CD4-positive, alpha-beta memory T cell (primary cell): ENCODE measurements at regions not wholly inside any gene's neighbourhood (a gene's known extent, or its start where the extent isn't known, plus 50 kb on each side); places are given as distances from the start of the nearest gene placed in this dataset.

Experiments used
- CTCF ChIA-PET: fragments of 350-600 bp; sonication (Branson Sonifier 250); formaldehyde crosslinking; loops from one replicate; lab custom pipeline; 2021; ENCODE audit warnings: inconsistent platforms; ENCODE audit not compliant: partially characterized antibody; lab: Charles Lee
- POLR2A ChIA-PET: fragments of 350-600 bp; sonication (Branson Sonifier 250); formaldehyde crosslinking; loops from one replicate; lab custom pipeline; 2021; ENCODE audit not compliant: partially characterized antibody; lab: Charles Lee
- DNase-seq, 5 donors: peaks; one replicate each; pipeline versions ENCODE4 v3.0.0 to v3.0.0-alpha.2; 2020 to 2022; ENCODE audit warnings: mixed read lengths in 1 of 5
- H3K27ac ChIP-seq: one replicate; pipeline ENCODE4 v1.7.0; 2013; ENCODE audit warnings: low read depth, low read length
- H3K27me3 ChIP-seq: 2 replicates; pipeline ENCODE4 v1.7.0; 2013; ENCODE audit warnings: mild to moderate bottlenecking, low read length, moderate library complexity; ENCODE audit not compliant: insufficient read depth
- H3K36me3 ChIP-seq: 2 replicates; pipeline ENCODE4 v1.7.0; 2013; ENCODE audit warnings: mild to moderate bottlenecking, low read length, moderate library complexity; ENCODE audit not compliant: insufficient read depth
- H3K4me1 ChIP-seq: 2 replicates; pipeline ENCODE4 v1.7.0; 2013; ENCODE audit warnings: mild to moderate bottlenecking, low read length, moderate library complexity; ENCODE audit not compliant: insufficient read depth
- H3K4me3 ChIP-seq, 2 donors: one replicate each; pipeline ENCODE4 v1.7.0; 2013; ENCODE audit warnings: low read length in 2 of 2, mild to moderate bottlenecking in 1 of 2
- H3K9me3 ChIP-seq, 2 donors: one replicate each; pipeline ENCODE4 v1.7.0; 2013; ENCODE audit warnings: low read length in 2 of 2, control low read depth in 1 of 2; ENCODE audit not compliant: control insufficient read depth in 1 of 2
- H3K27ac Mint-ChIP-seq, 7 donors: one replicate each; pipeline ENCODE4 v1.8.0; 2020 to 2021; ENCODE audit warnings: mixed read lengths in 7 of 7, mild to moderate bottlenecking in 6 of 7, inconsistent platforms in 3 of 7, moderate library complexity in 3 of 7
- H3K27me3 Mint-ChIP-seq, 2 donors: one replicate each; pipeline ENCODE4 v1.8.0; 2020 to 2021; ENCODE audit warnings: mixed read lengths in 2 of 2
- H3K36me3 Mint-ChIP-seq, 2 donors: one replicate each; pipeline ENCODE4 v1.8.0; 2020 to 2021; ENCODE audit warnings: mixed read lengths in 2 of 2, inconsistent platforms in 1 of 2, mild to moderate bottlenecking in 1 of 2
- H3K4me1 Mint-ChIP-seq, 4 donors: one replicate each; pipeline ENCODE4 v1.8.0; 2020 to 2021; ENCODE audit warnings: mixed read lengths in 4 of 4, mild to moderate bottlenecking in 1 of 4
- H3K4me3 Mint-ChIP-seq, 8 donors: one replicate each; pipeline ENCODE4 v1.8.0; 2020 to 2021; ENCODE audit warnings: mixed read lengths in 8 of 8, mild to moderate bottlenecking in 7 of 8, moderate library complexity in 6 of 8, inconsistent platforms in 3 of 8
- H3K9me3 Mint-ChIP-seq, 8 donors: one replicate each; pipeline ENCODE4 v1.8.0; 2020 to 2021; ENCODE audit warnings: mixed read lengths in 8 of 8, mild to moderate bottlenecking in 5 of 8, inconsistent platforms in 3 of 8, moderate library complexity in 1 of 8
- intact Hi-C: fragments of 100-400 bp; cut with micrococcal nuclease; formaldehyde crosslinking; loops from one replicate; pipeline ENCODE4 v1.15.1; 2023

DNA sequence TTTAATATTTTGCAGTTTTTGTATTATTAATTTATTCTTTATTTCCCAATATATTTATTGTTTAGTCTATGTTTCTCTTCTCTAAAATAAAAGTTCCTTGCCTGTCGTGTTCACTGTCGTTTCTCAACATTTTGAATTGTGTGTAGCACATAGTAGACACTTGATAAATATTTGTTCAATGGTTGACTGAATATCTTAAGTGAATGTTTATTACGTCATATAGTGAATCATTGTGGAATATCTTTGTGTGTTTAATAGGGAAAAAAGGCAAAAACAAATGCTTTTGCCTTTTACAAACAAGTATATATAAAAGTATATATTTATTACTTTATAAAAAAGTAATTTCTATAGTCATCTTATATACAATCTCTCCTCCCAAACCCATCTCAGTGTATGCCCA, 572.3 kb downstream of the EPHA3 start:
- Mint-ChIP-seq H3K9me3 (peaks cover 1 to 15% (median 5%) of the 10 kb centered on the region in 8 donors), H3K27me3 (no peaks in the 10 kb centered on the region), H3K4me1 (no peaks in the 10 kb centered on the region), H3K27ac (no peak overlapping the region), H3K36me3 (no peaks in the 10 kb centered on the region), H3K4me3 (peak overlapping the region in 1 of 8 donors; percentile 5)
- no peak overlapping the region for H3K4me3 ChIP-seq
- H3K9me3 ChIP-seq: no peaks in the 10 kb centered on the region
- ChIA-PET POLR2A (no interaction called here), CTCF (no interaction called here)
- H3K36me3 ChIP-seq: no peaks in the 10 kb centered on the region
- no peaks in the 10 kb centered on the region for H3K4me1 ChIP-seq
- no peak overlapping the region for H3K27ac ChIP-seq
- intact Hi-C loops: no loop called here
- DNase-seq: no peak
- H3K27me3 ChIP-seq: no peaks in the 10 kb centered on the region

DNA sequence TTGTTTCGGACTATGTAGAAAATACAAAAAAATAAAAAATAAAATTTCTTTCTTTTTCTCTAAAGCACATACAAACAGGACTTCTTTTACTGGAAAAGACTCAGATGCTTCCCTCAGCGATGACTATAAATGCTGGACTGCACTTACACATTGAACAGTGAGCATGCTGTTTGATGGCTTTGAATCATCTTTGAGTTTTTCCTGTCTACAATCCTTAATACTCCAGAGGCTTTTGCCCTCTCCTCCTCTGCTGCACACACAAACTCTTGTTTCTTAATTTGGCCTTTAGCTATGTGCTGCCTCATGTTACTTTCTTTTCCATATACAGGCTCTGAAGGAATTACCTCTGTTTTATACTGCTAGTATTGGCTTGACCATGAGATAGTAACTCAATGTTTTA, 575.1 kb downstream of the EPHA3 start:
- Histone ChIP-seq H3K27me3 (no peaks in the 10 kb centered on the region), H3K9me3 (no peaks in the 10 kb centered on the region), H3K4me3 (no peak overlapping the region), H3K27ac (no peak overlapping the region), H3K36me3 (no peaks in the 10 kb centered on the region), H3K4me1 (no peaks in the 10 kb centered on the region)
- ChIA-PET POLR2A (no interaction called here), CTCF (no interaction called here)
- no peak for DNase-seq
- Mint-ChIP-seq H3K4me1 (no peaks in the 10 kb centered on the region), H3K9me3 (peaks cover 2 to 18% (median 5%) of the 10 kb centered on the region in 8 donors), H3K27ac (no peak overlapping the region), H3K4me3 (no peak overlapping the region), H3K27me3 (no peaks in the 10 kb centered on the region), H3K36me3 (no peaks in the 10 kb centered on the region)
- intact Hi-C loops: no loop called here

- H3K27ac Mint-ChIP-seq: no peak overlapping the region
- H3K36me3 ChIP-seq: no peaks in the 10 kb centered on the region
These were observed 578.3 kb downstream of the EPHA3 start for GRCh38 chr3:89685731-89686130.

DNA sequence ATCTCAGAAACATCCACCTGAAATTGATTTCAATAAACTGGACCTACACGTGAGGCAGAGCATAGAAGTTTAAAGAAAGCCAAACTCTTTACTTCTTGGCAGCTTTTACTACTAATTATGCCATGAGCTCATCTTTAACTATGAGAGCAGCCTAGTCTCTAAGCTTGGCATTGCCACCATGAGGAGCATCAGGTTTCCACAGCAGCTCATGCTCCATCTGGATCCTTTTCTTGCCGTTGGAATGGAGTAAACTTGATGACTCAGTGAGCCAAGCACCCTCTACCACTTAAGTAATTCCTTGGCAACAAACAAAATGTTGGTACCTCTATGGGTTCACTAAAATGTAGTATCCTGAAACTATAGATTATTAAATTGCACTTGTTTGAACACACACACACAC, 583.2 kb downstream of the EPHA3 start:
- H3K27me3 Mint-ChIP-seq: no peaks in the 10 kb centered on the region
- no peaks in the 10 kb centered on the region for H3K4me1 Mint-ChIP-seq
- intact Hi-C loops: no loop called here
- Histone ChIP-seq H3K4me1 (no peaks in the 10 kb centered on the region), H3K36me3 (no peaks in the 10 kb centered on the region), H3K27me3 (no peaks in the 10 kb centered on the region), H3K9me3 (no peaks in the 10 kb centered on the region), H3K27ac (no peak overlapping the region), H3K4me3 (no peak overlapping the region)
- H3K4me3 Mint-ChIP-seq: no peak overlapping the region
- no peak for DNase-seq
- CTCF ChIA-PET: no interaction called here
- POLR2A ChIA-PET: no interaction called here
- peaks cover 0 to 12% (median 4%) of the 10 kb centered on the region in 8 donors for H3K9me3 Mint-ChIP-seq
- H3K27ac Mint-ChIP-seq: no peak overlapping the region
- H3K36me3 Mint-ChIP-seq: no peaks in the 10 kb centered on the region

More at GRCh38 chr3:89685731-89686130, 578.3 kb downstream of the EPHA3 start:
- H3K9me3 Mint-ChIP-seq: peaks cover 0 to 15% (median 1%) of the 10 kb centered on the region in 8 donors
- no peak for DNase-seq
- H3K9me3 ChIP-seq: no peaks in the 10 kb centered on the region
- POLR2A ChIA-PET: no interaction called here
- H3K4me1 Mint-ChIP-seq: no peaks in the 10 kb centered on the region
- no peaks in the 10 kb centered on the region for H3K36me3 Mint-ChIP-seq
- H3K4me3 Mint-ChIP-seq: no peak overlapping the region
- H3K27me3 ChIP-seq: no peaks in the 10 kb centered on the region
- intact Hi-C loops: no loop called here
- CTCF ChIA-PET: no interaction called here
- no peak overlapping the region for H3K4me3 ChIP-seq
- H3K4me1 ChIP-seq: no peaks in the 10 kb centered on the region
- H3K27me3 Mint-ChIP-seq: no peaks in the 10 kb centered on the region
- H3K27ac ChIP-seq: no peak overlapping the region

- H3K4me3 ChIP-seq: no peak overlapping the region
- no peaks in the 10 kb centered on the region for H3K27me3 ChIP-seq
- intact Hi-C loops: no loop called here
- Mint-ChIP-seq H3K9me3 (peaks cover 0 to 13% (median 6%) of the 10 kb centered on the region in 8 donors), H3K4me3 (no peak overlapping the region), H3K4me1 (no peaks in the 10 kb centered on the region), H3K27ac (no peak overlapping the region), H3K27me3 (no peaks in the 10 kb centered on the region), H3K36me3 (no peaks in the 10 kb centered on the region)
- no peaks in the 10 kb centered on the region for H3K9me3 ChIP-seq
- POLR2A ChIA-PET: no interaction called here
- no peak overlapping the region for H3K27ac ChIP-seq
- no peaks in the 10 kb centered on the region for H3K4me1 ChIP-seq
- CTCF ChIA-PET: no interaction called here
- no peaks in the 10 kb centered on the region for H3K36me3 ChIP-seq
- DNase-seq: no peak
These were observed 585.2 kb downstream of the EPHA3 start for GRCh38 chr3:89692601-89693000.

DNA sequence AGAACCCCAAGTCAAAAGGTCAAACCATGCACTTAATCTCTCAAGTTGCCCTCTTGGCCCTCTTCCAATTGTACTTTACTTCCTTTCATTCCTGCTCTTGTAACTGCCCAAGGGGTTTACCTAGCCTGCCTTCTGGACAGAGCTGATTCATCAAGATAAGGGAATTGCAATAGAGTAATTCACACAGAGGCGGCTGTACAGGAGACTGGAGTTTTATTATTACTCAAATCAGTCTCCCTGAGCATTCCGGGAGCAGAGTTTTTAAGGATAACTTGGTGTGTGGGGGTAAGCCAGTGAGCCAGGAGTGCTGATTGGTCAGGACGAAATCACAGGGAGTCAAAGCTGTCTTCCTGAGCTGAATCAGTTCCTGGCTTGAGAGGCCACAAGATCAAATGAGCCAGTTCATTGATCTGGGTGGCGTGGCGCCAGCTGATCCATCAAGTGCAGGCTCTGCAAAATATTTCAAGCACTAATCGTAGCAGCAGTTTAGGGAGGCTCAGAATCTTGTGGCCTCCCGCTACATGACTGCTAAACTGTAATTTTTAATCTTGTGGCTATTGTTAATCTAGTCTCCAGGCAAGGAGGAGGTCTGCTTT, 590.0 kb downstream of the EPHA3 start:
- no peaks in the 10 kb centered on the region for H3K4me1 Mint-ChIP-seq
- Histone ChIP-seq H3K36me3 (no peaks in the 10 kb centered on the region), H3K4me1 (no peaks in the 10 kb centered on the region), H3K27ac (no peak overlapping the region), H3K4me3 (no peak overlapping the region), H3K9me3 (no peaks in the 10 kb centered on the region), H3K27me3 (no peaks in the 10 kb centered on the region)
- intact Hi-C loops: no loop called here
- H3K27me3 Mint-ChIP-seq: no peaks in the 10 kb centered on the region
- CTCF ChIA-PET: no interaction called here
- H3K27ac Mint-ChIP-seq: no peak overlapping the region
- DNase-seq: no peak
- peaks cover 3 to 35% (median 12%) of the 10 kb centered on the region in 8 donors for H3K9me3 Mint-ChIP-seq
- no peaks in the 10 kb centered on the region for H3K36me3 Mint-ChIP-seq
- no peak overlapping the region for H3K4me3 Mint-ChIP-seq
- POLR2A ChIA-PET: no interaction called here

- no peaks in the 10 kb centered on the region for H3K36me3 Mint-ChIP-seq
- no peak for DNase-seq
- H3K27me3 ChIP-seq: no peaks in the 10 kb centered on the region
- no peak overlapping the region for H3K27ac Mint-ChIP-seq
- CTCF ChIA-PET: no interaction called here
- H3K4me3 Mint-ChIP-seq: no peak overlapping the region
- peaks cover 3 to 40% (median 17%) of the 10 kb centered on the region in 8 donors for H3K9me3 Mint-ChIP-seq
- no peaks in the 10 kb centered on the region for H3K9me3 ChIP-seq
- intact Hi-C loops: no loop called here
- no peaks in the 10 kb centered on the region for H3K4me1 Mint-ChIP-seq
- H3K4me1 ChIP-seq: no peaks in the 10 kb centered on the region
- H3K27me3 Mint-ChIP-seq: no peaks in the 10 kb centered on the region
- no peak overlapping the region for H3K4me3 ChIP-seq
- no peak overlapping the region for H3K27ac ChIP-seq
- no peaks in the 10 kb centered on the region for H3K36me3 ChIP-seq
- POLR2A ChIA-PET: no interaction called here
These were observed 590.9 kb downstream of the EPHA3 start for GRCh38 chr3:89698208-89698830.
